ENCODE measurements at regions not wholly inside any gene's neighbourhood (a gene's known extent, or its start where the extent isn't known, plus 50 kb on each side); places are given as distances from the start of the nearest gene placed in this dataset.

- Histone ChIP-seq H3K9ac (ENCODE audit: low read length) (no peak overlapping the region), H3K27me3 (ENCODE audit: control insufficient read depth, insufficient read depth, low read length) (peaks cover 3% of the 10 kb centered on the region), H3K9me3 (ENCODE audit: control insufficient read depth, low read length) (no peaks in the 10 kb centered on the region), H3K4me3 (ENCODE audit: low read length) (no peak overlapping the region), H3K4me1 (ENCODE audit: control insufficient read depth, insufficient read depth, low read length) (no peaks in the 10 kb centered on the region), H3K36me3 (ENCODE audit: control insufficient read depth, insufficient read depth, low read length) (no peaks in the 10 kb centered on the region)
These were observed 216.5 kb upstream of the PLET1 start for GRCh38 chr11:112477152-112477551.

DNA sequence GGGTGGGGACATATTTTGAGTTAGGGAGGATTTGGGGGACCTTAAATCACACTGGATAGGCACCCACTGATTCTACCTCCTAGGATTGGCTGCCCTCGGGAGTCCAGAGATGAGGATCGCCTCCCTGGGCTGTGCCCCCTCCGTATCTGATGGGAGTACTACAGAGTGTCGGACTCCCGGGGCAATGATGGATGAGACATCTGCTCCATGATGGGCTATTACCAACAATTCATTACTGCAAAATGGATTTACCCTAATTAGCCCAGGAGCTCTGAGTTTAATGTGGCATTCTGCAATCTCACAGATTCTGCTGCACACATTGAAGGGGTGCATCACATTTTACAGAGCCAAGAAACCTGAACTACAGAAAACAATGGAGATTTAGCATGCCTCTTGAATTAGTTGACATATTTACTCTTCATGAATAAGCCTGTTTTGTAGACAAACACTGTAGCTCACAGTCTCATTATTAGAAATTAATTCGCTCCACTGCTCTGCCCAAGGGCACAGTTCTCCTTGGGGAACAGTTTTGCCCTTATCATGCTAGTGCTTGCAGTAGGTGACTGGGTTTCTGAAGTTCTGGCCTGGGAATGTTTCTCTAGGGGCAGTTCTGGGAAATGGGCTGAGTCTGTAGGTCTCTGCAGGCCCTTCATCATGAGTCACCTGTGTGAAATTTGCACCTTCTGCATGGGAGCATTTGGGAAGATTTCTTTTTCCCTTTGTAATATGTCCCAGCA, 217.1 kb upstream of the PLET1 start:
- no peaks in the 10 kb centered on the region for H3K4me1 ChIP-seq (ENCODE audit: control insufficient read depth, insufficient read depth, low read length)
- no peak overlapping the region for H3K9ac ChIP-seq (ENCODE audit: low read length)
- H3K36me3 ChIP-seq (ENCODE audit: control insufficient read depth, insufficient read depth, low read length), result no peaks in the 10 kb centered on the region
- no peak overlapping the region for H3K4me3 ChIP-seq (ENCODE audit: low read length)
- no peaks in the 10 kb centered on the region for H3K9me3 ChIP-seq (ENCODE audit: control insufficient read depth, low read length)
- H3K27me3 ChIP-seq (ENCODE audit: control insufficient read depth, insufficient read depth, low read length), result peaks cover 3% of the 10 kb centered on the region

- Histone ChIP-seq H3K9ac (ENCODE audit: low read length) (no peak overlapping the region), H3K4me1 (ENCODE audit: control insufficient read depth, insufficient read depth, low read length) (no peaks in the 10 kb centered on the region), H3K27me3 (ENCODE audit: control insufficient read depth, insufficient read depth, low read length) (peaks cover 3% of the 10 kb centered on the region), H3K36me3 (ENCODE audit: control insufficient read depth, insufficient read depth, low read length) (no peaks in the 10 kb centered on the region), H3K4me3 (ENCODE audit: low read length) (no peak overlapping the region), H3K9me3 (ENCODE audit: control insufficient read depth, low read length) (no peaks in the 10 kb centered on the region)
These were observed 218.1 kb upstream of the PLET1 start for GRCh38 chr11:112478806-112479205.

- no peak overlapping the region for H3K9ac ChIP-seq (ENCODE audit: low read length)
- H3K4me1 ChIP-seq (ENCODE audit: control insufficient read depth, insufficient read depth, low read length), result no peaks in the 10 kb centered on the region
- H3K9me3 ChIP-seq (ENCODE audit: control insufficient read depth, low read length), result no peaks in the 10 kb centered on the region
- H3K36me3 ChIP-seq (ENCODE audit: control insufficient read depth, insufficient read depth, low read length), result no peaks in the 10 kb centered on the region
- H3K4me3 ChIP-seq (ENCODE audit: low read length), result no peak overlapping the region
- H3K27me3 ChIP-seq (ENCODE audit: control insufficient read depth, insufficient read depth, low read length), result peaks cover 3% of the 10 kb centered on the region
These were observed 220.8 kb upstream of the PLET1 start for GRCh38 chr11:112481431-112481830.

GRCh38 chr11:112481893-112482292, 221.2 kb upstream of the PLET1 start:
- Histone ChIP-seq H3K9ac (ENCODE audit: low read length) (no peak overlapping the region), H3K27me3 (ENCODE audit: control insufficient read depth, insufficient read depth, low read length) (peaks cover 3% of the 10 kb centered on the region), H3K9me3 (ENCODE audit: control insufficient read depth, low read length) (no peaks in the 10 kb centered on the region), H3K4me1 (ENCODE audit: control insufficient read depth, insufficient read depth, low read length) (no peaks in the 10 kb centered on the region), H3K36me3 (ENCODE audit: control insufficient read depth, insufficient read depth, low read length) (no peaks in the 10 kb centered on the region), H3K4me3 (ENCODE audit: low read length) (no peak overlapping the region)

DNA sequence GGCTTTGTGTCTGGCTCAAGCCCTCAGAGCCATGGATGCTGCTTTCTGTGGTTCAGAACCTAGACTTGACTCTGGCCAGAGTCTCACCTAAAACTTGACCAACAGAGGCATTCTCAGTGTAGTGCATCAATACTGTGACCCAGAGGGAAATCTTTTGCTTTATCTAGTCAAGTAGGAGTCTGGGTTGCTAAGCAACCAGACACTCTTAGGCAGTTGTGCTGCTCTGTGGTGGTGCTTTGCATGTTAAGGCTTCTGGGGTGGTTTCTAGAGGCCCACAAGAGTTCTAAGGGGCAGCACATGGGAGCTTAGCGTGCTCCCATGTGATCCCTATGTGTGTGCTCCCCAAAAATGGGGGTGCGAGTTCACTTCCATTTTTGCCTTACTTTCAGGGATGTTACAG, 224.6 kb upstream of the PLET1 start:
- Histone ChIP-seq H3K4me1 (ENCODE audit: control insufficient read depth, insufficient read depth, low read length) (no peaks in the 10 kb centered on the region), H3K36me3 (ENCODE audit: control insufficient read depth, insufficient read depth, low read length) (no peaks in the 10 kb centered on the region), H3K9me3 (ENCODE audit: control insufficient read depth, low read length) (no peaks in the 10 kb centered on the region), H3K9ac (ENCODE audit: low read length) (no peak overlapping the region), H3K27me3 (ENCODE audit: control insufficient read depth, insufficient read depth, low read length) (peaks cover under 1% of the 10 kb centered on the region), H3K4me3 (ENCODE audit: low read length) (no peak overlapping the region)

DNA sequence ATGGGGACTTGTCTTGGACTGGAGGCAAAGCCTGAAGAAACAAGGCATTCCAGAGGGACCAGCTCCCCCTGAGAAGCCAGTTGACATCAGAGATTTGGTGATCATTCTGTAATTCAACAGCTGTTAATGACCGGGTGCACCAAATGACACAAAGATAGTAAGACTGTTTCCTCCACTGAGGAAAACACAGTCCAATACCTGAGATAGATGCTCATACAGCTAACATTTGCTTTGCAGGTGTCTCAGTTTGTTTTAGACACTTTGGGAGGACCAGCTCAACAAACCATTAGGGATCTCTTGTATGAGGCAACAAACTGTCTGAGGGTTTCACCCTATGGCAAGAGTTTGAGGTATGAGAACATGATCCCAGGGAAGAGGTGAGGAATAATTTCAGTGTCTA, 237.2 kb upstream of the PLET1 start:
- Histone ChIP-seq H3K4me3 (ENCODE audit: low read length) (no peak overlapping the region), H3K9me3 (ENCODE audit: control insufficient read depth, low read length) (no peaks in the 10 kb centered on the region), H3K9ac (ENCODE audit: low read length) (no peak overlapping the region), H3K4me1 (ENCODE audit: control insufficient read depth, insufficient read depth, low read length) (no peaks in the 10 kb centered on the region), H3K27me3 (ENCODE audit: control insufficient read depth, insufficient read depth, low read length) (peaks cover 12% of the 10 kb centered on the region), H3K36me3 (ENCODE audit: control insufficient read depth, insufficient read depth, low read length) (no peaks in the 10 kb centered on the region)

- Histone ChIP-seq H3K9ac (ENCODE audit: low read length) (no peak overlapping the region), H3K27me3 (ENCODE audit: control insufficient read depth, insufficient read depth, low read length) (peaks cover 12% of the 10 kb centered on the region), H3K9me3 (ENCODE audit: control insufficient read depth, low read length) (no peaks in the 10 kb centered on the region), H3K36me3 (ENCODE audit: control insufficient read depth, insufficient read depth, low read length) (no peaks in the 10 kb centered on the region), H3K4me1 (ENCODE audit: control insufficient read depth, insufficient read depth, low read length) (no peaks in the 10 kb centered on the region), H3K4me3 (ENCODE audit: low read length) (no peak overlapping the region)
These were observed 238.0 kb upstream of the PLET1 start for GRCh38 chr11:112498701-112499100.

- Histone ChIP-seq H3K36me3 (ENCODE audit: control insufficient read depth, insufficient read depth, low read length) (no peaks in the 10 kb centered on the region), H3K9me3 (ENCODE audit: control insufficient read depth, low read length) (no peaks in the 10 kb centered on the region), H3K9ac (ENCODE audit: low read length) (no peak overlapping the region), H3K4me3 (ENCODE audit: low read length) (no peak overlapping the region), H3K27me3 (ENCODE audit: control insufficient read depth, insufficient read depth, low read length) (peaks cover 12% of the 10 kb centered on the region), H3K4me1 (ENCODE audit: control insufficient read depth, insufficient read depth, low read length) (no peaks in the 10 kb centered on the region)
These were observed 238.7 kb upstream of the PLET1 start for GRCh38 chr11:112499153-112499880.

DNA sequence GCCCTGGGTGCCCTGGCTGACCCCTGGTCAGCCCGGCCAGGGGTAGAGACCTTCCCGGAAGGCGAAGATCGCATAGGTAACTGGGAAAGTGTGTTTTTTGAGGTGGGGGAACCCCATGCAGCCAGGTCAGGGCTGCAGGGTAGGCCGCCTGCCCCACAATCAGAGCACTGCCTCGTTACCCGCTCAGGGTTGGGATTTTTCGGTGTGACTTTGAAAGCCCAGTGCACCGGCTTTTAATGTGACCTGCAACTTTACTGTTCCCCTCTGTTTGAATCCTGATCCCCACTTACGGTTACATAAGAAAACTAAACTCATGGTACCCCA, 239.2 kb upstream of the PLET1 start:
- no peaks in the 10 kb centered on the region for H3K9me3 ChIP-seq (ENCODE audit: control insufficient read depth, low read length)
- no peak overlapping the region for H3K4me3 ChIP-seq (ENCODE audit: low read length)

DNA sequence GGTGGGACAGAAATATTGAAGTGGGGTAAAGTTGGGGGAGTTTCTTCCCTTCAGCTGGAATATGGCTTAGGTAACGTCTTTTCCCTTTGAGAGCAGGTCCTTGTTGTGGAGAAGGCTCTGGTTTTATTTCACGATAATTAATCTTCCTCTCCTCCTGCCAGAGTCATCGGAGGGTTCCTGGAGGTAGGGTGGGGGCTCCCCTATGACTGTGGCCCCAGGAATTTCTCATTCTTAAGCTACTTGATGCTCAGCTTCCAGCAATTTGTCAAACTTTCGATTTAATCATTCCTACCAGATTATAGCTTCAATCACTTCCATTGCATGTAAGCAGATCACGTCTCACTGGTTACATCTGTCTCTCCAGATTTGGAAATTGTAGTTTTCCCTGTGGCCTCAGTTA, 242.8 kb upstream of the PLET1 start:
- H3K36me3 ChIP-seq (ENCODE audit: control insufficient read depth, insufficient read depth, low read length), result no peaks in the 10 kb centered on the region
- H3K4me3 ChIP-seq (ENCODE audit: low read length), result no peak overlapping the region
- H3K9ac ChIP-seq (ENCODE audit: low read length), result no peak overlapping the region

More for the DNA sequence above, 239.2 kb upstream of the PLET1 start:
- Histone ChIP-seq H3K36me3 (ENCODE audit: control insufficient read depth, insufficient read depth, low read length) (no peaks in the 10 kb centered on the region), H3K27me3 (ENCODE audit: control insufficient read depth, insufficient read depth, low read length) (peaks cover 12% of the 10 kb centered on the region), H3K4me1 (ENCODE audit: control insufficient read depth, insufficient read depth, low read length) (no peaks in the 10 kb centered on the region), H3K9ac (ENCODE audit: low read length) (no peak overlapping the region)

DNA sequence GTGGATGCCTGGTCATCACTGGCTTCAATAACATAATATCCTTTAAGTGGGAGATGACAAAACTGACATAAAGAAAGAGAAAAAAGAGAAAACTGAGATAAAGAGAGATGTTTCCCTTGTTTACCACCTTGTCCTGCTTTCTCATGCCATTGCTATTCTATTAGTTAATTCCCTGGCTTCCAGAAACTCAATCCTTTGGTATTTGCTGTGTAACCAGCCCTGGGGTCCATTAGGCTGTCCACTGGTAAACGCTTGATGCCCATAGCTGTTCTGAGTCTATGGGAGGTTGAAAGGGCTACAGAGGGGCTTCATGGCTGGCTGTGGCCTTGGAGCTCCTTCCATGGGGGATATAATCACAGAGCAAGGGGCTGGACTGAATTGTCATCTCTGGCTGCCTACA, 243.4 kb upstream of the PLET1 start:
- H3K9me3 ChIP-seq (ENCODE audit: control insufficient read depth, low read length), result no peaks in the 10 kb centered on the region
- no peak overlapping the region for H3K4me3 ChIP-seq (ENCODE audit: low read length)
- no peak overlapping the region for H3K9ac ChIP-seq (ENCODE audit: low read length)
- no peaks in the 10 kb centered on the region for H3K36me3 ChIP-seq (ENCODE audit: control insufficient read depth, insufficient read depth, low read length)
- H3K4me1 ChIP-seq (ENCODE audit: control insufficient read depth, insufficient read depth, low read length), result peaks cover 21% of the 10 kb centered on the region
- peaks cover 5% of the 10 kb centered on the region for H3K27me3 ChIP-seq (ENCODE audit: control insufficient read depth, insufficient read depth, low read length)

More for the DNA sequence above, 242.8 kb upstream of the PLET1 start:
- Histone ChIP-seq H3K27me3 (ENCODE audit: control insufficient read depth, insufficient read depth, low read length) (peaks cover 10% of the 10 kb centered on the region), H3K9me3 (ENCODE audit: control insufficient read depth, low read length) (no peaks in the 10 kb centered on the region), H3K4me1 (ENCODE audit: control insufficient read depth, insufficient read depth, low read length) (peaks cover 21% of the 10 kb centered on the region)

Data from mucosa of stomach (tissue), 1 donor.